ENCODE measurements at regions not wholly inside any gene's neighbourhood (a gene's known extent, or its start where the extent isn't known, plus 50 kb on each side); places are given as distances from the start of the nearest gene placed in this dataset.

DNA sequence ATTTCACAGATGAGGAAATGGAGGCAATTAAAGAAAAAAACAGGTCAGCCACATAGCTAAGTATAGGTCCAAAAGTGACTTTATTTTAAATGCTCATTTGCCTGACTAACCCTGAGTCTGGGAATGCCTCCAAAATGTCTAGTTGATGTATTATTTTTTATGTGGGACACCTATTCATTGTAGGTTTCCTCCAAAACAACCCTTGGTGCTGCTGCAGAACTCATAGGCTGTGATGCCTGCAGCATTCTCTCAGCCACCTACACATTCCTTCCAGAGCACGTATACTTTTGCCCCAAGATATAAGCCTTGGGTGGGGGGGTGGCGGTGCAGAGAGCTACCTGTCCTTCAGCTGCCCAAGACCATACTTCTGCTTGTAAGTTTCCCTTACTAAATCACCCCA lies 77.4 kb downstream of the MSX2 start:
- TF ChIP-seq EZH2 (IDR thresholded peaks at IDR 0.05; ENCODE audit: borderline replicate concordance, low read depth, low read length, poor library complexity, severe bottlenecking), result no peak
- TF ChIP-seq, protein P1, sequence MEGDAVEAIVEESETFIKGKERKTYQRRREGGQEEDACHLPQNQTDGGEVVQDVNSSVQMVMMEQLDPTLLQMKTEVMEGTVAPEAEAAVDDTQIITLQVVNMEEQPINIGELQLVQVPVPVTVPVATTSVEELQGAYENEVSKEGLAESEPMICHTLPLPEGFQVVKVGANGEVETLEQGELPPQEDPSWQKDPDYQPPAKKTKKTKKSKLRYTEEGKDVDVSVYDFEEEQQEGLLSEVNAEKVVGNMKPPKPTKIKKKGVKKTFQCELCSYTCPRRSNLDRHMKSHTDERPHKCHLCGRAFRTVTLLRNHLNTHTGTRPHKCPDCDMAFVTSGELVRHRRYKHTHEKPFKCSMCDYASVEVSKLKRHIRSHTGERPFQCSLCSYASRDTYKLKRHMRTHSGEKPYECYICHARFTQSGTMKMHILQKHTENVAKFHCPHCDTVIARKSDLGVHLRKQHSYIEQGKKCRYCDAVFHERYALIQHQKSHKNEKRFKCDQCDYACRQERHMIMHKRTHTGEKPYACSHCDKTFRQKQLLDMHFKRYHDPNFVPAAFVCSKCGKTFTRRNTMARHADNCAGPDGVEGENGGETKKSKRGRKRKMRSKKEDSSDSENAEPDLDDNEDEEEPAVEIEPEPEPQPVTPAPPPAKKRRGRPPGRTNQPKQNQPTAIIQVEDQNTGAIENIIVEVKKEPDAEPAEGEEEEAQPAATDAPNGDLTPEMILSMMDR (conservative IDR thresholded peaks at IDR 0.05; ENCODE audit: low read depth, low read length), result no peak

Data from A673 (cell line).